OCI-LY3 (cell line): ENCODE measurements at regions not wholly inside any gene's neighbourhood (a gene's known extent, or its start where the extent isn't known, plus 50 kb on each side); places are given as distances from the start of the nearest gene placed in this dataset.

Experiments
- H2AFZ ChIP-seq: fragments of 200-600, 300-600 bp; shearing (Covaris generic); 2 replicates; pipeline ENCODE4 v1.6.0; 2014; ENCODE audit warnings: antibody characterized with exemption, low read depth, low read length
- H3K27ac ChIP-seq: fragments of 200-600, 300-600 bp; sonication (generic); 2 replicates; pipeline ENCODE4 v1.5.1; 2014; ENCODE audit warnings: mild to moderate bottlenecking, low read length, moderate library complexity, mixed read lengths
- H3K27me3 ChIP-seq: fragments of 200-600, 300-600 bp; sonication (generic); 2 replicates; pipeline ENCODE4 v1.6.1; 2014; ENCODE audit warnings: low read depth, low read length, mixed read lengths
- H3K36me3 ChIP-seq: fragments of 200-600, 300-600 bp; sonication (generic); replicated peaks from 2 replicates; pipeline ENCODE3; 2014; ENCODE audit warnings: low read depth, low read length, mixed read lengths
- H3K4me1 ChIP-seq: fragments of 300-600, 200-600 bp; sonication (generic); 2 replicates; pipeline ENCODE4 v1.6.1; 2014; ENCODE audit warnings: low read length, mixed read lengths
- H3K4me2 ChIP-seq: fragments of 200-600, 300-600 bp; sonication (generic); 2 replicates; pipeline ENCODE4 v1.6.1; 2014; ENCODE audit warnings: low read length, mixed read lengths
- H3K4me3 ChIP-seq: fragments of 300-600, 200-600 bp; sonication (generic); 2 replicates; pipeline ENCODE4 v1.5.1; 2014; ENCODE audit warnings: antibody characterized with exemption, mild to moderate bottlenecking, low read length, moderate library complexity
- H3K79me2 ChIP-seq: fragments of 300-600, 200-600 bp; shearing (Covaris generic); 2 replicates; pipeline ENCODE4 v1.6.1; 2014; ENCODE audit warnings: mild to moderate bottlenecking, low read length, mixed read lengths
- H3K9ac ChIP-seq: fragments of 300-600, 200-600 bp; shearing (Covaris generic); 2 replicates; pipeline ENCODE4 v1.6.0; 2014; ENCODE audit warnings: mild to moderate bottlenecking, low read length, moderate library complexity
- H3K9me3 ChIP-seq: fragments of 200-600, 300-600 bp; shearing (Covaris generic); 2 replicates; pipeline ENCODE4 v1.6.1; 2014; ENCODE audit warnings: low read length, mixed read lengths; ENCODE audit not compliant: insufficient read depth
- H4K20me1 ChIP-seq: fragments of 200-600, 300-600 bp; sonication (generic); 2 replicates; pipeline ENCODE4 v1.6.1; 2016; ENCODE audit warnings: low read length, mixed read lengths; ENCODE audit not compliant: insufficient read depth
- EZH2phosphoT487 ChIP-seq: fragments of 200-600 bp; shearing (Covaris generic); IDR thresholded peaks from 2 replicates; pipeline ENCODE4 v1.6.1; 2018; ENCODE audit warnings: antibody characterized with exemption, mixed run types, low read depth
- TF ChIP-seq, protein P1 (sequence below): fragments of 200-600, 300-600 bp; sonication (generic); IDR thresholded peaks from 2 replicates; pipeline ENCODE4 v1.5.1; 2014; ENCODE audit warnings: antibody characterized with exemption, low read length, low read depth

DNA sequence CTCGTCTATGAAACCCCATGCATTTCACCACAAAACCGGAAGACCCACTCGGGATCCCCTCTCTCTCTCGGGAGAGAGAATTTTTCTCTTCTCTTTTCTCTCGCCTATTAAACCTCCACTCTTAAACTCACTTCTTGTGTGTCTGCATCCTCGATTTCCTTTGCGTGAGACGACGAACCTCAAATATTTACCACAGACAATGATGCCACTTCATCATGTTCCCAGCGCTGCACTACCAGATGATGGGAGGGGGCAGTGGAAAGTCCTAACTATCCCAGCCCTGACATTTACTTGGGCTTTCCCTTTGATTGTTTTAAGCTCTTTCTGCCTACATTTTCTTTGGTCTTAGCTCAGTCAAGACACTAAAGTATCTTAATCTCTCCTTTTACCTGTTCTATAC is 906.7 kb downstream of the GRID1 start:
- Histone ChIP-seq H3K4me1 (no peaks in the 10 kb centered on the region), H3K9ac (no peak overlapping the region), H3K79me2 (no peaks in the 10 kb centered on the region), H3K27me3 (no peaks in the 10 kb centered on the region), H3K9me3 (no peaks in the 10 kb centered on the region), H3K36me3 (no peaks in the 10 kb centered on the region), H3K27ac (no peak overlapping the region), H4K20me1 (no peaks in the 10 kb centered on the region), H3K4me3 (no peak overlapping the region), H2AFZ (no peak overlapping the region), H3K4me2 (no peak overlapping the region)
- TF ChIP-seq, protein P1, sequence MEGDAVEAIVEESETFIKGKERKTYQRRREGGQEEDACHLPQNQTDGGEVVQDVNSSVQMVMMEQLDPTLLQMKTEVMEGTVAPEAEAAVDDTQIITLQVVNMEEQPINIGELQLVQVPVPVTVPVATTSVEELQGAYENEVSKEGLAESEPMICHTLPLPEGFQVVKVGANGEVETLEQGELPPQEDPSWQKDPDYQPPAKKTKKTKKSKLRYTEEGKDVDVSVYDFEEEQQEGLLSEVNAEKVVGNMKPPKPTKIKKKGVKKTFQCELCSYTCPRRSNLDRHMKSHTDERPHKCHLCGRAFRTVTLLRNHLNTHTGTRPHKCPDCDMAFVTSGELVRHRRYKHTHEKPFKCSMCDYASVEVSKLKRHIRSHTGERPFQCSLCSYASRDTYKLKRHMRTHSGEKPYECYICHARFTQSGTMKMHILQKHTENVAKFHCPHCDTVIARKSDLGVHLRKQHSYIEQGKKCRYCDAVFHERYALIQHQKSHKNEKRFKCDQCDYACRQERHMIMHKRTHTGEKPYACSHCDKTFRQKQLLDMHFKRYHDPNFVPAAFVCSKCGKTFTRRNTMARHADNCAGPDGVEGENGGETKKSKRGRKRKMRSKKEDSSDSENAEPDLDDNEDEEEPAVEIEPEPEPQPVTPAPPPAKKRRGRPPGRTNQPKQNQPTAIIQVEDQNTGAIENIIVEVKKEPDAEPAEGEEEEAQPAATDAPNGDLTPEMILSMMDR = no peak
- no peak for TF ChIP-seq EZH2phosphoT487

DNA sequence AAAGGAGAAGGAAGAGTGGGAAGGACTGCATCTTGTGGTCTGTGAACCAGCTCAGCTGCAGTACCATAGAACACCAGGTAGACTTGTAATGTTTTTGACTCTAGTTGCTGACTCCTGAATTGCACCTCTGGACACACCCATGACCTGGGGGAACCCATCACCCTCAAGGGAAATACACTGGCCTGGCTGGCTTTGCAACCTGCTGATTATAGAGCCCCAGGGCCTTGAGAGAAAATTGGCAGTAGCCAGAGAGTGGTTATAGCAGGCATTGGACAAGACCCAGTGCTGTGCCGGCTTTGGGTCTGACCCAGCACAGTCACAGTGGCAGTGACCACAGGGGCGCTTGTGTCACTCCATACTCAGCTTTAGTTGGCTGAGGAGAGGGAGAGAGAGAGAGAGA is 902.3 kb downstream of the GRID1 start:
- Histone ChIP-seq H3K9ac (no peak overlapping the region), H3K4me1 (no peaks in the 10 kb centered on the region), H3K9me3 (no peaks in the 10 kb centered on the region), H3K36me3 (no peaks in the 10 kb centered on the region), H3K79me2 (no peaks in the 10 kb centered on the region), H3K27me3 (no peaks in the 10 kb centered on the region), H4K20me1 (no peaks in the 10 kb centered on the region), H3K4me3 (no peak overlapping the region), H3K4me2 (no peak overlapping the region), H2AFZ (no peak overlapping the region), H3K27ac (no peak overlapping the region)
- TF ChIP-seq EZH2phosphoT487 = no peak
- TF ChIP-seq, protein P1 = no peak

DNA sequence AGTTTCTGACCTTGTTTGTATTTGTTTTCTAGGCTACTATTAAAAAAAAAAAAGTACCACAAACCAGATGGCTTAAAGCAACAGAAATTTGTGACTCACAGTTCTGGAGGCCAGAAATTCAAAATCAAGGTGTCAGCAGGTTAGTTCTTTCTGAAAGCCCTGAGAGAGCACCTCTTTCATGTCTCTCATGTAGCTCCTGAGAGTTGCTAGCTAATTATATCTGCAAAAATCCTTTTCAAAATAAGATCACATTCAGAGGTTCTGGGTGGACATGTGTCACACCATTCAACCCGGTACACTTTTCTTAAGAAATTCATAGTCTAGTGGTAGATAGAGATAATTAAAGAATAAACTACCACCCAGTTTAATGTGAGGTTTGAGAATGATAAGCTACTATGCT is 888.6 kb downstream of the GRID1 start:
- H3K79me2 ChIP-seq = no peaks in the 10 kb centered on the region
- no peak overlapping the region for H3K4me3 ChIP-seq
- no peak overlapping the region for H3K4me2 ChIP-seq
- no peak overlapping the region for H3K9ac ChIP-seq
- H3K36me3 ChIP-seq = no peaks in the 10 kb centered on the region
- H3K27ac ChIP-seq = no peak overlapping the region
- H4K20me1 ChIP-seq = no peaks in the 10 kb centered on the region
- H3K4me1 ChIP-seq = no peaks in the 10 kb centered on the region
- no peak overlapping the region for H2AFZ ChIP-seq
- no peak for TF ChIP-seq EZH2phosphoT487
- TF ChIP-seq, protein P1 = no peak
- H3K9me3 ChIP-seq = no peaks in the 10 kb centered on the region
- no peaks in the 10 kb centered on the region for H3K27me3 ChIP-seq

- Histone ChIP-seq H3K4me1 (no peaks in the 10 kb centered on the region), H4K20me1 (no peaks in the 10 kb centered on the region)
These were observed 876.2 kb downstream of the GRID1 start for GRCh38 chr10:85490431-85490830.

More at GRCh38 chr10:85490431-85490830, 876.2 kb downstream of the GRID1 start:
- Histone ChIP-seq H3K9me3 (no peaks in the 10 kb centered on the region), H3K27ac (no peak overlapping the region), H3K9ac (no peak overlapping the region), H2AFZ (no peak overlapping the region), H3K4me3 (no peak overlapping the region), H3K79me2 (no peaks in the 10 kb centered on the region), H3K36me3 (no peaks in the 10 kb centered on the region), H3K27me3 (no peaks in the 10 kb centered on the region), H3K4me2 (no peak overlapping the region)
- TF ChIP-seq, protein P1 = no peak
- no peak for TF ChIP-seq EZH2phosphoT487
